ENCODE measurements at regions not wholly inside any gene's neighbourhood (a gene's known extent, or its start where the extent isn't known, plus 50 kb on each side); places are given as distances from the start of the nearest gene placed in this dataset.

GRCh38 chr13:59483501-59484145 is 680.1 kb downstream of the DIAPH3 start:
- H3K4me3 Mint-ChIP-seq: no peak overlapping the region
- ATAC-seq (peak; percentile 35), DNase-seq (ENCODE audit: low spot score) (peak; percentile 34)
- H3K27ac Mint-ChIP-seq: 0 out of 2 replicates have a peak overlapping the region, but pooled peaks have one; percentile 16
- H3K4me2 ChIP-seq: 0 out of 2 replicates have a peak overlapping the region, but pooled peaks have one; percentile 13
- H3K4me3 ChIP-seq: no peak overlapping the region
- peak overlapping the region; percentile 73; the same call in 1 of the 2 replicates for H2AFZ ChIP-seq
- no peaks in the 10 kb centered on the region for H3K79me2 ChIP-seq (replicated peaks; ENCODE audit: insufficient read depth)
- no peaks in the 10 kb centered on the region for H3K27me3 Mint-ChIP-seq (ENCODE audit: insufficient read depth, low read depth, poor library complexity)
- no peaks in the 10 kb centered on the region for H4K20me1 ChIP-seq (replicated peaks; ENCODE audit: insufficient read depth)
- TF ChIP-seq REST (IDR thresholded peaks at IDR 0.05; ENCODE audit: unreplicated experiment): no peak
- TF ChIP-seq EZH2 (IDR thresholded peaks at IDR 0.05; ENCODE audit: low read depth, unreplicated experiment): no peak
- no peak for TF ChIP-seq STAT1 (IDR thresholded peaks at IDR 0.05; ENCODE audit: unreplicated experiment)
- TF ChIP-seq CTCF (conservative IDR thresholded peaks at IDR 0.05; ENCODE audit: low read depth in 2 of 2): no peak
- TF ChIP-seq JUNB (IDR thresholded peaks at IDR 0.05; ENCODE audit: unreplicated experiment): no peak
- TF ChIP-seq EZH2phosphoT487 (IDR thresholded peaks at IDR 0.05; ENCODE audit: unreplicated experiment): no peak
- no peak for TF ChIP-seq ZNF114 (CRISPR knock-in tag; IDR thresholded peaks at IDR 0.05)
- no peak for TF ChIP-seq ZNF331 (CRISPR knock-in tag; IDR thresholded peaks at IDR 0.05; ENCODE audit: low read depth)
- TF ChIP-seq NANOG (IDR thresholded peaks at IDR 0.05; ENCODE audit: borderline replicate concordance): no peak
- TF ChIP-seq ZNF462 (CRISPR knock-in tag; IDR thresholded peaks at IDR 0.05): no peak
- TF ChIP-seq POLR2AphosphoS5 (IDR thresholded peaks at IDR 0.05; ENCODE audit: low read depth): no peak
- no peak for TF ChIP-seq CREB1 (CRISPR knock-in tag; IDR thresholded peaks at IDR 0.05; ENCODE audit: low read depth)
- no peak for TF ChIP-seq ETS1 (IDR thresholded peaks at IDR 0.05)
- H3K4me1 ChIP-seq (ENCODE audit: insufficient read depth): peaks cover 34% of the 10 kb centered on the region
- peaks cover 11% of the 10 kb centered on the region; the same call in 1 of the 2 replicates for H3K9me2 ChIP-seq (ENCODE audit: insufficient read depth)
- peaks cover 38% of the 10 kb centered on the region for H3K4me1 Mint-ChIP-seq
- H3F3A ChIP-seq (replicated peaks; ENCODE audit: low read depth): no peaks in the 10 kb centered on the region
- peaks cover 4% of the 10 kb centered on the region; the same call in 1 of the 3 replicates for H3K9me3 Mint-ChIP-seq
- no peak overlapping the region for H3K27ac ChIP-seq (ENCODE audit: low read depth)
- H3K27me3 ChIP-seq (ENCODE audit: insufficient read depth): no peaks in the 10 kb centered on the region
- peaks cover 8% of the 10 kb centered on the region for H3K36me3 Mint-ChIP-seq (ENCODE audit: low read depth)
- no peaks in the 10 kb centered on the region for H3K36me3 ChIP-seq (ENCODE audit: insufficient read depth)

Measured in GM23338 (cell line).